ENCODE measurements at regions not wholly inside any gene's neighbourhood (a gene's known extent, or its start where the extent isn't known, plus 50 kb on each side); places are given as distances from the start of the nearest gene placed in this dataset.

DNA sequence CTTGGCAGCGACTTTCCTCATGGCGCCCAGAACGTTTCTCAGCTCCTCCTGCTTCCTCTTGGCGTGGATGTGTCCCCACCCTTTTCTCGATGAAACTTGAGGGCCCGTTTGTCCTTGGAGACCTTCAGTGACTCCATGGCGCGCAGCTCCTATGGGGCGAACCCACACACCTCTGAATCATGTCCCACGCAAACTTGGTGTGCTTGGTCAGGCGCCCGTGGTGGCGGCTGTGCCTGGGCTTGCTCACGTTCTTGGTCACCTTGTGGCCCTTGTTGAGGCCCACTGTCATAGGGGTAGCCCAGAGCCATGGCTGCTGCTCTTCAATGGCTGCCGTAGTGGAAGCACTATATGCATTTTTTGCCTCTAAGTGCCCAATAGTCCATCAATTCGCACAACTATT lies 117.5 kb upstream of the FOXP2 start:
- H4K5ac ChIP-seq (ENCODE audit: insufficient read length, low read depth, low read length) = no peak overlapping the region
- H3K9me3 Mint-ChIP-seq = no peaks in the 10 kb centered on the region

More for the DNA sequence above, 117.5 kb upstream of the FOXP2 start:
- Histone ChIP-seq H3K14ac (ENCODE audit: insufficient read depth, low read length) (peak overlapping the region; percentile 57; the same call in 1 of the 2 replicates), H3T11ph (ENCODE audit: low read length) (no peak overlapping the region), H2BK5ac (ENCODE audit: insufficient read length, low read length) (no peak overlapping the region), H3K4me2 (ENCODE audit: insufficient read depth, insufficient read length, low read length) (no peak overlapping the region), H2BK12ac (ENCODE audit: insufficient read length, low read depth, low read length) (no peak overlapping the region), H3K27me3 (ENCODE audit: insufficient read depth, low read length) (no peaks in the 10 kb centered on the region), H3K79me1 (ENCODE audit: insufficient read depth, low read depth, low read length, poor library complexity, severe bottlenecking) (no peaks in the 10 kb centered on the region), H2BK120ac (ENCODE audit: low read depth, low read length, poor library complexity, severe bottlenecking) (no peak overlapping the region), H4K8ac (replicated peaks; ENCODE audit: insufficient read length, low read depth, low read length) (no peak overlapping the region), H3K79me2 (ENCODE audit: insufficient read depth, low read length) (no peaks in the 10 kb centered on the region), H3K9me3 (ENCODE audit: control insufficient read depth, low read depth, low read length) (no peaks in the 10 kb centered on the region), H3K9ac (ENCODE audit: extremely low read depth, insufficient read length, low read length) (no peak overlapping the region), H2BK15ac (ENCODE audit: low read depth, low read length) (no peak overlapping the region), H2AFZ (ENCODE audit: low read length) (no peak overlapping the region), H3K4me1 (ENCODE audit: insufficient read depth, low read length) (no peaks in the 10 kb centered on the region), H3K23ac (ENCODE audit: insufficient read length, low read depth, low read length) (no peak overlapping the region), H3K56ac (ENCODE audit: insufficient read length, low read depth, low read length) (no peak overlapping the region), H2AK5ac (ENCODE audit: insufficient read length, low read length) (no peak overlapping the region), H4K20me1 (ENCODE audit: control insufficient read depth, insufficient read depth, insufficient read length) (no peaks in the 10 kb centered on the region), H3K18ac (ENCODE audit: insufficient read length, low read depth, low read length) (no peak overlapping the region), H2BK20ac (ENCODE audit: low read depth, low read length, poor library complexity, severe bottlenecking) (no peak overlapping the region), H3K4ac (ENCODE audit: low read depth, low read length) (no peak overlapping the region), H3K27ac (ENCODE audit: insufficient read length, low read depth, low read length) (no peak overlapping the region), H4K91ac (ENCODE audit: insufficient read length, low read depth, low read length) (no peak overlapping the region), H3K23me2 (ENCODE audit: insufficient read length, low read depth, low read length, poor library complexity, severe bottlenecking) (no peaks in the 10 kb centered on the region)
- no peaks in the 10 kb centered on the region for H3K36me3 Mint-ChIP-seq (ENCODE audit: insufficient read depth in 1 of 3, low read depth in 3 of 3)
- no peak for DNase-seq
- no peak for TF ChIP-seq CTCF (conservative IDR thresholded peaks at IDR 0.05)
- H3K4me3 Mint-ChIP-seq = no peak overlapping the region
- H3K4me1 Mint-ChIP-seq = peaks cover 6 to 8% of the 10 kb centered on the region in 2 experiments
- H3K27me3 Mint-ChIP-seq (ENCODE audit: low read depth) = no peaks in the 10 kb centered on the region
- H3K27ac Mint-ChIP-seq = no peak overlapping the region
- no CpG with 5 or more reads among the region's 16 CpGs for WGBS (ENCODE audit: extremely low coverage, insufficient read length, low lambda C conversion rate)
